ENCODE measurements at regions not wholly inside any gene's neighbourhood (a gene's known extent, or its start where the extent isn't known, plus 50 kb on each side); places are given as distances from the start of the nearest gene placed in this dataset.

DNA sequence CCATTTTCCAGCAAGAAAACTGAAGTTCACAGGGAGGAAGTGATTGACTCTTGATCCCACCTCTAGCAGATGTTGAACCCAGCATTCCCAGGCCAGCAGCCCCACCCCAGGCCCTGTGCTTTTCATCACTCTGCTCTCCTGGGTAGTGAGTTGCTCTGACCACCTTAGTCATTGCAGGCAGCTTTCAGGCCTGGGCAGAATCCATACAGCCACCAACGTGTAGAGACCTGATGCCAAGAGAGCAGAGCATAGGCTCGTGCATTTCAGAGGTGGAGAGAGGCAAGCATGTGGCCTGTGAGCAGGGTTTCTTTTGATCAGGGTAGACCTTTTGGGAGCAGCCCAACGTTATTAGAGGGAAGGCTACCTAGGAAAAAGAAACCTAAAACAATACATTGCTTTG lies 334.6 kb downstream of the PTEN start:
- TF ChIP-seq, protein P1, sequence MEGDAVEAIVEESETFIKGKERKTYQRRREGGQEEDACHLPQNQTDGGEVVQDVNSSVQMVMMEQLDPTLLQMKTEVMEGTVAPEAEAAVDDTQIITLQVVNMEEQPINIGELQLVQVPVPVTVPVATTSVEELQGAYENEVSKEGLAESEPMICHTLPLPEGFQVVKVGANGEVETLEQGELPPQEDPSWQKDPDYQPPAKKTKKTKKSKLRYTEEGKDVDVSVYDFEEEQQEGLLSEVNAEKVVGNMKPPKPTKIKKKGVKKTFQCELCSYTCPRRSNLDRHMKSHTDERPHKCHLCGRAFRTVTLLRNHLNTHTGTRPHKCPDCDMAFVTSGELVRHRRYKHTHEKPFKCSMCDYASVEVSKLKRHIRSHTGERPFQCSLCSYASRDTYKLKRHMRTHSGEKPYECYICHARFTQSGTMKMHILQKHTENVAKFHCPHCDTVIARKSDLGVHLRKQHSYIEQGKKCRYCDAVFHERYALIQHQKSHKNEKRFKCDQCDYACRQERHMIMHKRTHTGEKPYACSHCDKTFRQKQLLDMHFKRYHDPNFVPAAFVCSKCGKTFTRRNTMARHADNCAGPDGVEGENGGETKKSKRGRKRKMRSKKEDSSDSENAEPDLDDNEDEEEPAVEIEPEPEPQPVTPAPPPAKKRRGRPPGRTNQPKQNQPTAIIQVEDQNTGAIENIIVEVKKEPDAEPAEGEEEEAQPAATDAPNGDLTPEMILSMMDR (IDR thresholded peaks at IDR 0.05) = no peak
- no peak for TF ChIP-seq EZH2 (IDR thresholded peaks at IDR 0.05; ENCODE audit: borderline replicate concordance, insufficient read depth, low read depth, low read length, poor library complexity, severe bottlenecking)

Data from B cell (primary cell).